GF-D8 (cell line): ENCODE measurements at regions not wholly inside any gene's neighbourhood (a gene's known extent, or its start where the extent isn't known, plus 50 kb on each side); places are given as distances from the start of the nearest gene placed in this dataset.
A peak's percentile ranks its signal among the peaks of the same experiment; 100 is the strongest.

ENCODE experiments used
- DNase-seq: peaks from one replicate; lab custom pipeline; 2025; lab: John Stamatoyannopoulos, UW

DNA sequence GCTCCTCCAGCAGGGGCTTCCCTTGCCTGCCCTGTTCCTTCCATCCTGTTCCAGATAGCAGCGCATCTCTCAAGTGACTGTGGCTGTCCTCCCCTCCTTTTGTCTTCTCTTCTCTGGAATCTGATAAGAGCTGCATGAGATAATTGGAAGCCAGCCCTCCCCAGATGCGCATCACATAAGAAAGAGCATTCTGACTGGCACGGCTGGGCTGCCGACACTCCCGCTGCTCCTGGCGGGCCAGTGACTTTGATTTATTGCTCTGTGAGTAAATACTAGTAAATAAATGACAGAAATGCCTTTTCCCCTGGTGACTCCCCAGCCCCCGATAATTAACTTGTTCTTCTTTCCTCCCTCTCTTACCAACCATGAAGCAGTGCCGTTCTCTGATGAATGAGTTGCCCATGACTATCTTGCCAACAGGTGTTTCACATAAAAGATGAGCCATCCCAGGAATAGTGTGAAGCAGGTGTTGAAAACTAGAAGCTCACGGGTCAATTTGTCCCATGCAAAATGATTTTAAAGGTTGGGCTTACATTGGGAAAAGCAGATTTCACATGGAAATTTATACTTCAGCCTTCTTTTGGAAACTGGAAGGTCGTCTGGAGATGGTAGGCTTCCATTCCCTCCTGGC lies 212.3 kb downstream of the ERCC6L2 start:
- no peak for DNase-seq

DNA sequence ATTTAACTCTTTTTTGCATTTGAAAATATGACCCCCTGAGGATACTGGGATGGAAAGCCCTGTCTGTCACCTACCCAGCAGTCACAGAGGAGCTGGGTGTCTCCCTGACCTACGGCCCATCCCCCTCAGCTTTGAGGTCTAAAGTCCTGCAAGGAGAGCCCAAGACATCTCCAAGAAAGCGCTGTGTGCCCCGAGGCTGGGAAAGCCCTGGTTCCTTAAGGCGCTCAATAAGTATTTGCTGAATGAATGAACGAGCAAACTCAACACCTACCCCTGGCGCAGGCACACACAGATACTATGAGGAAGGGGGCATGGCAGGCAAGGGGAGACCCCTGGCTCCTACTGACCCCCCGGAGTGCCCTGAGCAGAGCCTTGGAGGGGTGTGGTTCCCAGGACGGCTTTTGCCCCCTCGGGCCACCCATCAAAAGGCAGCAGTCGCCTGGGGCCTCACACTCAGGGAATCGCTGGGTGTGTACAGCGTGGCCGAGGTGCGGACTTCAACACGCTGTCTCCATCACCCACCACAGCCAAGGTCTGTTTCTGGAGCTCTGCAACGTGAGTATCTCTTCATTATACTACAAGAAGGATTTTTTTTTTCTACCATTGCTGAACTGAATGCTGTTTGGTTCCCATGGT lies 211.6 kb downstream of the ERCC6L2 start:
- no peak for DNase-seq

DNA sequence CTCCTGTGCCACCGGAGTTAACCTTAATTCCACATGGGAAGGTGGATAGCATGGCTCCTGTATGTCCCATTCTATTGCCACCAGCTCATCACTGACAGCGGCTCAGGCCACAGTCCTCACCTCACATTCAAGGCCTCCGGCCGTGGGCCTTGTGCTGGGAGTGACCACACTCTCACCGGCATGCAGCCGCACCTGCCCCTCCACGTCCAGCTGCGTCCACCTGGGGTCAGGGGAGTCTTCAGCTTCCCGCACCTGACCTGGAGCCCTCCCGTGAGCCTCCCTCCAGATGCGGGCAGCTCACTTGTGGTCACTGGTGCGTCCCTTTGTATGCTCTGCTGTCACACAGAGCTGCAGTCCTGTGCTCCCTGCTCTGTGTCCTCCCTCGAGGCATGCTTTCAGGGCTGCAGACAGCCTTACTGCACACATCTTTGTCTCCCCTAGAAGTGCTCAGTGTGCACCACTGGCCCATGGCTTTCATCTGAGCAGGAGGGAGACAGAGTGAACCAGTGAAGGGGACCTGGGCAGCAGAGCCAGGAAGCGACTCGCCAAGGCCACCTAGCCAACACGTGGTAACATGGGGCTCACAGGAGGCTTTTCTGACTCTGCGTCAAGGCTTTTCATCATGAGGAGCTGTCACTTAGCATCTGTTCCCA lies 210.1 kb downstream of the ERCC6L2 start:
- DNase-seq, result no peak

DNA sequence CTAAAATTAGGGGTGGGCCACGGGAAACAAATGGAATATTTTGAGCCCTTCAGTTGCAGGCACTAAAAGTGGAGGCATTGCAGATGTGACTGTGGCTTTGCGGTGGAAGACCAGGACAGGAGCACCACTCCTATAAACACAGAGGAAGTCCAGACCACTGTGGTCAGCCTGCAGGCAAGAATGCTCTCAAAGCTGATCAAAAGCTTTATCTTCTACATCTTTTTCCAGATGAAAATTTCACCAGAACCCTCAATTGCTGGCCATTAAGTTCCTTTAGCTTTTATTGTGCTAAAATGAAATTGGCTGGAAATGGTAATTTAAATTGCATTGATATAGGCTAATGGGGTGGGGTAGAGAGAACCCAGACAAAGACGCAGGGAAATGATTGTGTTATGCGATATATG lies 208.8 kb downstream of the ERCC6L2 start:
- DNase-seq, result peak; percentile 49

DNA sequence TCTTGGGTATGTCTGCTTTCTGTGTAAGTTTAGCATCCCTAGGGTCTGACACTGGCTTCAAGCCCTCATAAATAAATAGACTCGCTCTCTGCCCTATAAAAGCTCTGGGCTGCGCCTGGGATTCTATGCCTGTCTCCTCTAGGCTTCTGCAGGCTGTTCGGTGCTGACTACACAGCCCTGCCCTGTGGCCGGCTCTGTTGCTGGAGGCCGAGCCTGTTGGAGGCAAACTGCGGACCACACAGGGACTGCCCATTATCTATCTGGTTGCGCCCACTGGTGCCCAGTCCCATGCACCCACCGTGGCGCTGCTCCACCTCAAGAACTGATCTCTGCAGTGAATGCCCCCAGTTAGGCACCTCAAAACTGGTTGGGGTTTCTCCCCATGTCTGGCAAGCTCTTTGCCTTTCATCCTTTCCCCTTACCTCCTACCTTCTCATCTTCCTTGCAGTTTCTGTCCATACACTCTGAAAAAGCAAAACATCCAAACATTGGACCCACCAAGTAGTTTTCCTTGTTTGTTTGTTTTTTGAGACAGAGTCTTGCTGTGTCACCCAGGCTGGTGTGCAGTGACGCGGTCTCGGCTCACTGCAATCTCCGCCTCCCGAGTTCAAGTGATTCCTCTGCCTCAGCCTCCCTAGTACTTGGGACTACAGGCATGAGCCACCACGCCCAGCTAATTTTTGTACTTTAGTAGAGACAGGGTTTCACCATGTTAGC lies 207.2 kb downstream of the ERCC6L2 start:
- no peak for DNase-seq

DNA sequence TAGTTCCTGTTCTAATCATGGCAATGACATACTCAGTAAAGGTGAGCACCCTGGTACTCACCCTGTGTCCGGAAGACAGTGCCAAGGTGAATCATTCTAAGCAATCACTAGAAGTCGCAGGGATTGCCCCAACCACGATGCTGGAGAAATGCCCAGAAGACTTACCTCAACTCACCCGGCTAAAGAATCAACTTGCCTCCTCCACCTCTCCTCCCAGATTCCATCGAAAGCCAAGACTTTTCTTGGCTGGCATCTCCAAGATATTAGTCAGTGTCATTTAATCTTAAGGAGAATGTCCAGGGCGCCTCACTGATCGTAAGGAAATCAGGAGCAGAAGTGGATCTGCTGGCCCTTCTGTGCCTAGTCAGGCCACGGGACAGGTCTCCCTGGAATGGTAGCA lies 204.9 kb downstream of the ERCC6L2 start:
- DNase-seq, result no peak

DNA sequence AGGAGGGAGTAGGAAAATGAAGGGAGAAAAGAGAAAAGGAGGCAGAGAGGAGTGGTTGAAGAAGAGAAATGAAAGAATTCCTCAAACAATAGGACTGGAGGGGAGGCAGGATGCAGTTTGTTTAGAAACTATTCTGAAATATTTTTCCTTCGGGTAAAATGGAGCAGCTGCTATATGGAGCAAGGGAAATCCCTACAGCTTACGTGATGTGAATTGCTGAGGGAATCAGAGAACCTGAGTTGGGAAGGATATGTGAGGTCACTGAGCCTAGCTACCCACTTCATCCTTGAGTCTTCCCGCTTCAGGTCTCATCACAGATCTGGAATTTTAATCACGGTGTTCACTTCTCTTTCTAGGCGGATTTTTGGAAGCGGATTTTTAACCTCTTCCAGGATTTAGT lies 204.3 kb downstream of the ERCC6L2 start:
- DNase-seq, result no peak

DNA sequence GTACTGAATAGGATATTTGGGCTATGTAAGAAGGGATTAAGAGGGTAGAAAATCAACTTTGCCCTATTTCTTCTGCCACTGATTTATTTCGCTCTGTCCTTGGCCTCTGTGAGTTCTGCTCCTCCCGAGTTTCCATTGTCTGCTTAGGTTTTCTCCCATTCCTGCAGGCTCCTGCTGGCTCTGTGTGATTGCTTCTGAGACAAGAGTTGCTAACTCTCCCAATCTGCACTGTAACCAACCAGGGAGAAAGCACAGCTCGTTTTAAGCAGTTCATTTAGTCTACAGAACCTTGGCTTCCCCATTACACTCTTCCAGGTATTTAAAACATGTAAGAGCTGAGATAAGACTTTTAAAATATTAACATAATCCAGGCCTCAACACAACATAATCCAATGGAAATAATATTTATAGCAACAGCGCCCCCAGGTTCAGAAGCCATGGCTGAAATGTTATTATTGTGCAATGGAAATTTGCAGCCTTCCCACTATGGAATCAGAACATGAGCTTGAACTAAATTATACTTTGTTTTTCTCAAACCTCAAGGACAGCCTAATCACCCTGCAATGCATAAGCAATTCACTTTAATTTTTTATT lies 203.5 kb downstream of the ERCC6L2 start:
- no peak for DNase-seq

DNA sequence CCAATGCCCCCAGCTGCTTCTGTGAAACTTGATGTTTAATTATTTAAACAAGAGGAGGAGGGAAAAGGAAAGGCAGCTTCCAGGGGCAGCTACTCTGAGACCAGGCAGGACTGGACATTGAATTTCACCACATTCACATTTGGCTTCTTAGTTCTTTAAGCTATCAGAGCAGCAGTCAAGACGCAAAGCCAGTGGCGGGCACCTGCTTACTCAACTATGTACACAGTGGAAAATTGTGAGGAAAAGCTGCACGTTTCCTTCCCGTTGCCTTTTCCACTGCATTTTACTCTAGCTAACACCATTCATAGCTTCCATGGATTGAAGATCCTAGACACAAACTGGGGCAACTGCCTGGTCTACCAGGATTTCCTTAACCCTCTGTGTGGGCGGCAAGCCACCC lies 200.3 kb downstream of the ERCC6L2 start:
- no peak for DNase-seq

DNA sequence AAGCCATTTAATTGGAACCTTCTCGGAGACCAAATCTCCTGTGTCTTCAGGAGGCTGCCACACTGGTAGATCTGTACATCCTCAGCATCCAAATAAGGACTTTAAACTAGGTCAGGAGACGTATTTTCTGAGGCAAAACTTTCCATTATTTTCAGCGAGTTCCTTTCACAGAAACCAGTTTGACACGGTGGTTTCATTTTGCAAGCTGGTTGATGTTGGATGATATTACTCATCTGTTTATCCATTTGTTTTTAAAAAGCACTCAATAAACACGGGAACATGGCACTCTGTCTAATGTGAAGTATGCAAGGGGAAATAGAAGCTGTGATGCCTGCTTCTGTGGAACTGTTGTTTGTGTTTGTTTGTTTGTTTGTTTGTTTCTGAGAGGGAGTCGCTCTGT lies 199.6 kb downstream of the ERCC6L2 start:
- no peak for DNase-seq

DNA sequence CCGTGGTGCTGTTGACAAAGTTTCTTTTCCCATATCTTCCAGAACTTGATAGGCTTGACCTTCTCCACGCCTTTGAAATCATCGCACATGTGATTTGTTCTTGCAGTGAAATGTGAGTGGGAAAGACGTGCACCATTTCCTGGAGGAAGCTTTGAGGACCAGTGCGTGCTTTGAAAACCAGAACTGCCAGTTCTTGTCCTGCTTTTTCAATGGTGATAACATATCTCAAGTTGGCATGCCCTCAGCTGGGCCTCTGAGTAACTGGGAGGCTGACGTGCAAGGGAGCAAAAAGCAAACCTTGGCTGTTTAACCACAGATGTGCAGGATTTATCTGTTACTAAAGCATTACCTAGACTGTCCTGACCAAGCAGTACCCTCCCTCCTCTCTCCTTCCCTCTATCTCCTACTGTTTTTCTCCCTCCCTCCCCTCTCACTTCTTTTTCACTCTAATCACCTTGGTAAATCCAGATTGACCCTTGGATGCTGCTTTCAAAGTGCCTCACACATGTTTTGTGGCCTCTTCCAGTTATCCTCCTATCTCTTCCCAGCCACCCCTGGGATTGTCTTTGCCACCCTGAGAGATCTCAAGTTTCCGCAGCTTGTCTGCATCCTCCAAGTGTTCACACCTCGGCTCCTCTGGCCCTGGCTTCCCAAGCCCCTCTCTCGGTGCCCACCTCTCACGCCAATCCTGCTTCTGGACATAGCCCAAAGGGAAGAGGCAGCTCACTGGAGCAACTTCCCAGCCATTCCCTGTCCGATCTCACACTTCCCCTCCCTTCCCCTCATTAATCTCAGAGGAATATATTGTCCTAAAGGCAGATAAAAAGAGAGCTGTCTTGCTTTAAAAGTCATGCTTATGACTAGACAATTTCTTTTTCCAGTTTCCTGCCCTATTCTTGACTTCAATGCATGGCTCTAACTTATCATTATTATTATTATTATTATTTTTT lies 198.3 kb downstream of the ERCC6L2 start:
- DNase-seq, result no peak

DNA sequence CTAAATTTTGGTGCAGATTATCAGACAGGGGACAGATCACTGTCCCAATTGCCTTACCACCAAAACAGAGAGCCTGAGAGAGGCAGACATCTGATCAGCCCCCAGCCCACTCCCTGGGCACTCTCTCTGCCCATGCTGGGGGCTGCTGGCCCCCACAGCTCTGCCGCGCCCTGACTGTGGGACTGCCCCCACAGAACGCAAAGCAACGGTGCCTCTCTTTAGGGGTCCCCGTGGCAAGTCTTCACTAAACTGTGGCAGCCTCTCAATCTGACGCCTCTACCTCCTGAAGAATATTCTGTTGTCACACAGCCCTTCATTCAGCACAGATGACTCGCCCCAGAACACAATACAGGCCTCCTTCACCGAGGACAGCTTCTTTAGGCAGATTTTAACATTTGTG lies 197.4 kb downstream of the ERCC6L2 start:
- DNase-seq, result no peak

DNA sequence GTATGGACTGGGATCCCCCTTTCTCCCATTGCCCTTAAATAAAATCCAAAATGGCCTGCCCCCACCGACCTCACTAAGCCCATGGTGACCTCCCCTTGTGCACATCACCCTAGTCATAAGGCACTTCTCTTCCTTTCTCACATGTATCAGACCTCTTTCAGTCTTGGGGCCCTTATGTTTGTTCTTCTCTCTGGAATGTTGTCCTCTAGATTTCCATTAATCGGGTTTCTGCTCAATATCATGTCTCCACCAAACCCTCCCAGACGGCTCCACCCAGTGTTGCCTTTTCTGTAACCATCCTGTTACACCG lies 196.3 kb downstream of the ERCC6L2 start:
- DNase-seq, result no peak

DNA sequence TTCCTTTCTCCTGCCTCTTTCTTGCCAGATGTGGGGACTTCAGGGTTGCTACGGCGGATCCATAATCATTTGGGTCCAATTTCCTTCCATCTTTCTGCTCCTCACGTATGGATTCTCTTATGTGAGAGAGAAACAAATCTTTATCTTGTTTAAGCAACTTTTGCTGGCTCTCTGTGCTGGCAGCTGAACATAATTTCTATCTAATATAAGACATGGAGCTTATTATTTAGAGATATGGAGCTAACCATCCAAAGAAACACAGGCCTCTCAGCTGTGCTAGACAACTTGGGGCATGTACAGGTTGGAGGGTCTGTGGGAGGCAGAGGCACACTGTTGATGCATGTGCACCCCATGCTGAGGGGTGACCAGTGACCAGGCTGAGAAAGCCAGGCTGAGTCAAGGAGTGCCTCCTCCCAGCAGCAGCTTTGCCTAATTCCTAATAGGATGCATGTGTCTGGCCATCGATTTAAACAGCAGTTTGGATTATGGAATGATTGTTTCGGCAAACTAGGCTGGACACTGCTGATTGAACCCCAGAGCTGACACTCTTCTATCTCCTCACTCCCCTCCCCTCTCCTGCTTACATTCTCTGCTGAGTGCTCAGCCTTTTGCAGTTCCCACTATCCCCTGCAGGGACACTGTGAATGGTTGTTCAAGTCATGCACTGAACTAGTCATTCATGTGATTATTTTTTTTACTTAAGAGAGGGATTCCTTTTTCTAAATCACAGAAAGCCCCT lies 195.8 kb downstream of the ERCC6L2 start:
- DNase-seq, result no peak

DNA sequence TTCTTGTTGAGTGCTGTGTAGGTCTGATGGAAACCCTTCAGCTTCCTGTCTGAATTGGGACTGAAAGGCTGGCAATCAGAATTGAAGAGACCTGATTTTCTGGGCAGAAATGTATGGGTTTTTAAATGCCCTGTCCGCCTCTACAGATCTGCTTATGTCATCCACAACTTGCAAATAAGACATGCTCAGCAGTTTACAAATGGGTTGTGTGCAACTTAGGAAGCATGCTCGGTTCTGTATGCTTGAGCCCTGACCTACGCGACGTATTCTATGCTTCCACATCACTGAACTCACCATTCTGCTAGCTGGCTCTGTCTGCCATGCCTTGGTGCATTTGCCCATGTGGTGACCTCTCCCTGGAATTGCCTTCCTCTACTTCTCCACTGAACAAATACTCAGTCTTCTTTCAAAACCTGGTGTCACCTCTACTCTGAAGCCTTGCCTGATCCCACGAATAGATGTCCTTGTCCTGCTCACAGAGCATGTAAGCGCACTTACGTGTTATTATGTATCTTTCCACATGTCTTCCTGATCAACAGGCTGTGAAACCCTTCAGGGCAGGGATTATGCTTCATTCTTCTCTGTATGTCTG lies 194.2 kb downstream of the ERCC6L2 start:
- no peak for DNase-seq

DNA sequence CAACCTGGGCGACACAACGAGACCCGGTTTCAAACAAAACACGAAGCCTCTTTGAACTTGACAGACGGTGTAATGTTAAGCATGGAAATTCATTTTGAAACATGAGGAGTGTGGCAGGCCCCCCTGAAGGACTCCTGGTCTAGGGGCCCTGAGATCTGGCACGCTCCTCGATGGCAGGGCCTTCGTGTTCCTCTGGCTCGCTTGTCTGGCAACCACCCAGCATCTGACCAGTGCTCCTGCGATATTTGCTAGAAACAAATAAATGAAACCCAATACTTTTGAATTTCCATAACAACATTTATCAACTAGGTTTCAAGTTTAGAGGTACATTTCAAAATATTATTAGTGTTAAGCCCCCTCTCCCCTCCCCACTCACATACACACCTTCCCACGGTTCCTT lies 193.0 kb downstream of the ERCC6L2 start:
- DNase-seq, result no peak

DNA sequence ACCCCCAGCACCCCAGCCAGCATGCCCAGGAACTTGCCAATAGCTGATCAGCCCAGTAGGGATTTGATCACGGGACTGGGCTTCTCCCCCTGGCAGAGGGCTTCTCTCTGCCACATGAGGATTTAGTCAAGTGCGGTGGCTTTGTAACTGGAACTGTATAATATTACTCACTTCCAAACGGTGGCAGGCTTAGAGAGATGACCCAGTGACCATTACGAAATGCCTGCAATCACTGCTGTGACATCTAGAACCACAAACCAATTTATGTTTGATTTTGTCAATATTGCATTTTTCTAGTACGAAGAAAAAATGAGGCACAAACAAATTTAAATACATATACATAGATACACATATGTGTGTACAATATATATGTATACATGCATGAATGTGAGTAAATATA lies 192.1 kb downstream of the ERCC6L2 start:
- no peak for DNase-seq

DNA sequence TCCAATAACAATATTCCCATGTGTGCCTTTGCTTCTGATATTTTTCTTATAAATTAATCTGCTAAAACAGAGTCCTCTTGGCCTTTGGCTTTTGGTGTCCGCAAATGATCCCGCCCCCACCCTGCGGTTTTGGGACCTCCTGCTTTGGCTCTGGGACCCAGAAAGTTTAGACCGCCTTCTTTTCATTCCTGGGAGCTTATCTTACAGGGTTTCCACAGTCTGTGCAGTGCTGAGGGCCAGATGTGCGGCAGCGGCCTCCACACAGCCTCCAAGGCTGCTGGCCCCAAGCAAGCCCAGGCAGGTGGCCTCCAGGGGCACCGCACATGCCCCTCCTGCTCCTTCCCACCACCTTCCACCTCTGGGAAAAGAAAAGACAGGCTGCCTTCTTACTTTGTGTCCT lies 191.5 kb downstream of the ERCC6L2 start:
- no peak for DNase-seq

DNA sequence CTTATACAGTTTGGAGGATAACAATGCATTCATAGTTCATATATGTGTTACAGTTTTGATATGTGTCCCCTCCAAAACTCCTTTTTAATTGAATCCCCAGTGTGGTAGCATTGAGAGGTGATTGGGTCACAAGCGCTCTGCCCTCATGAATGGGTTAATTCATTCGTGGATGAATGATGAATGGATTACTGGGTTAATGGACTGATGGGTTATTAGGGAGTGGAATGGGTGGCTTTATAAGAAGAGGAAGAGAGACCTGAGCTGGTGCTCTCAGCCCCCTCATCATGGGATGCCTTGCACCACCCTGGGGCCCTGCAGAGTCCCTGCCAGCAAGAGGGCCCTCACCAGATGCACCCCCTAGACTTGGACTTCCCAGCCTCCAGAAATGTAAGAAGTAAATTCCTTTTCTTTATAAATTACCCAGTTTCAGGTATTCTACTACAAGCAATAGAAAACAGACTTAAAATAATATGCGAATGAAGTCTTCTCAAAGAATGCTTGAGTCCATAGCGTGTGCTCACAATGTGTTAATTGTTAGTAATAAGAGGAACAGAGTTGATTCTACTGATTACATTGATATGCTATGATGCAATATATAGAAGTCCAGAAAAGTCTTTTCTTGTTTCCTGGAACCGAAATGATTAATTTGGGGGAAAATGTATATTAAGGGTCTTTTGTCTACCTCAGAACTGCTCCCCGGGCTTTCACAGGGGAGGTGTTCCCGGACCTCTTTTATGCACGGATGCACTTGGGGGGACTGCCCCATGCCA lies 190.2 kb downstream of the ERCC6L2 start:
- DNase-seq, result no peak
